Activated naive CD4-positive, alpha-beta T cell treated with anti-CD3 and anti-CD28 coated beads, Interleukin-2, amount 50 U/mL, for 72 hours (primary cell): ENCODE measurements at regions not wholly inside any gene's neighbourhood (a gene's known extent, or its start where the extent isn't known, plus 50 kb on each side); places are given as distances from the start of the nearest gene placed in this dataset.

Source experiments
- ATAC-seq, 2 donors: fragments of 150-1000 bp; cut with Tn5 transposase; 2 replicates each; pipeline ENCODE4 v1.10.0; 2021; ENCODE audit warnings: mild to moderate bottlenecking in 2 of 2, moderate library complexity in 2 of 2
- DNase-seq, 2 donors: peaks; one replicate each; pipeline ENCODE4 v3.0.0; 2021 to 2022; ENCODE audit warnings: low spot score in 2 of 2
- H3K27ac Mint-ChIP-seq, 2 donors: one replicate each; pipeline ENCODE4 v1.8.0; 2022; ENCODE audit warnings: mild to moderate bottlenecking in 2 of 2, mixed read lengths in 2 of 2
- H3K36me3 Mint-ChIP-seq, 2 donors: one replicate each; pipeline ENCODE4 v1.8.0; 2022; ENCODE audit warnings: mixed read lengths in 2 of 2
- H3K9me3 Mint-ChIP-seq, 2 donors: one replicate each; pipeline ENCODE4 v1.8.0; 2022; ENCODE audit warnings: mixed read lengths in 2 of 2

- Mint-ChIP-seq H3K27ac (no peak overlapping the region), H3K9me3 (peaks cover 0 to 3% of the 10 kb centered on the region in 2 donors), H3K36me3 (no peaks in the 10 kb centered on the region)
- DNase-seq (no peak), ATAC-seq (no peak)
These were observed 666.4 kb upstream of the NR3C2 start for GRCh38 chr4:149108626-149109025.

- Mint-ChIP-seq H3K27ac (no peak overlapping the region), H3K9me3 (peaks cover 12 to 16% of the 10 kb centered on the region in 2 donors), H3K36me3 (no peaks in the 10 kb centered on the region)
- ATAC-seq = no peak
- no peak for DNase-seq
These were observed 660.6 kb upstream of the NR3C2 start for GRCh38 chr4:149102765-149103164.

DNA sequence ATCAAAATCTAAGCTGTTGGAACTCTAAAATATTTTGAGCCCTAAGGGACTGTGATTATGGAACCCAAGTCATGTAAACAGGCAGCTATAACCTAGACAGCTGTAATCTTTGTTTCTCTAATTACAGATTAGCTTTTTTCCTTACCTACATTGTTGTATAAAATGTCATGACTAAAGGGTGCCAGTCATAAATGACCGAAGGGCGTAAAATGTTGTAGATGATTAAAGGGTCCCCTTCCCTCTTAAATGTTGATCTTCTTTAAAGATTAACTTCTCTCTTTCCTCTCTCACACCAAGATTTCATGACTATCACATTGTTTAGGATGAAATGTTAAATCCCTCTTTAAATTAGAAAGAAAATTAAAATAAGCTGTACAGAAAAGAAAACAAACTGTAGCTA, 659.4 kb upstream of the NR3C2 start:
- no peak overlapping the region for H3K27ac Mint-ChIP-seq
- DNase-seq (no peak), ATAC-seq (no peak)
- no peaks in the 10 kb centered on the region for H3K36me3 Mint-ChIP-seq
- H3K9me3 Mint-ChIP-seq = peaks cover 12 to 16% of the 10 kb centered on the region in 2 donors

- peaks cover 23 to 26% of the 10 kb centered on the region in 2 donors for H3K9me3 Mint-ChIP-seq
- DNase-seq (no peak), ATAC-seq (no peak)
- H3K36me3 Mint-ChIP-seq = peaks cover 0 to 8% of the 10 kb centered on the region in 2 donors
- H3K27ac Mint-ChIP-seq = no peak overlapping the region
These were observed 653.6 kb upstream of the NR3C2 start for GRCh38 chr4:149095811-149096210.

DNA sequence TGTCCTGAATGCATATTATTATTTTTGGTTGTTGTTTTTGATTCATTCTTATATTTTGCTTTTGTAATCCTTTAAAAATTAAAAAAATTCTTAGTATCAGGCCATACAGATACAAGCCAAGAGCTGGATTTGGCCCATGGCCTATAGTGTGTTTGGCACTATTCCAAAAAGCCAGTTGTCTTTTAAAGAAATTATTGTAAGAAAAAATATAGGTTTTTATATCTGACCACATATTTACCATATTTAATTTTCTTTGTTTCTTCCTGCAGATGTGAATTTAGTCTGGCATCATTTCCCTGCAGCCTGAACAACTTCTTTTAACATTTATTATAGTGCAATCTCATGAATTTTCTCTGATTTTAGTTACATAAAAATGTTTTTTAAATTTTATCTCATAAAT, 652.8 kb upstream of the NR3C2 start:
- no peak for ATAC-seq
- H3K27ac Mint-ChIP-seq = no peak overlapping the region
- H3K36me3 Mint-ChIP-seq = peaks cover 0 to 8% of the 10 kb centered on the region in 2 donors
- peaks cover 26% of the 10 kb centered on the region in 2 donors for H3K9me3 Mint-ChIP-seq
- DNase-seq = no peak

DNA sequence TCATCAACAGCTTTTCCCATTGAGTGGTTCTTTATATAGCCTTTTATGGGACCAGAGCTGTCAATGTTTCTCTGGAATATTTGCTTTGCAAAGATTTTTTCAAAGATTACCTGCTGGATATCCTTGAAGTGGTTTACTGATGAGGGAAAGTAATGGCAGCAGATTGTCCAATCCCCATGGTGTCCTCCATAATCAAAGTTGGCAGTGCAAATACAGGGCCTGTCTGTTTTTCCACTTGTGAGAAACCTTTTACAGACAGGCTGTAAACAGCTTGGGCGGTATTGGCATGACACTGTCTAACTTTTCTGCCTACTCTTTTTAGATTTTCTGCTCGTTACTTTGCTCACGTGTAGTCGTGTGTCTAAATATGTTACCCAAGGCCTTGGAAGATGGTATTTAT, 641.9 kb upstream of the NR3C2 start:
- ATAC-seq (no peak), DNase-seq (no peak)
- Mint-ChIP-seq H3K27ac (no peak overlapping the region), H3K36me3 (peaks cover 0 to 8% of the 10 kb centered on the region in 2 donors), H3K9me3 (peaks cover 0 to 12% of the 10 kb centered on the region in 2 donors)

DNA sequence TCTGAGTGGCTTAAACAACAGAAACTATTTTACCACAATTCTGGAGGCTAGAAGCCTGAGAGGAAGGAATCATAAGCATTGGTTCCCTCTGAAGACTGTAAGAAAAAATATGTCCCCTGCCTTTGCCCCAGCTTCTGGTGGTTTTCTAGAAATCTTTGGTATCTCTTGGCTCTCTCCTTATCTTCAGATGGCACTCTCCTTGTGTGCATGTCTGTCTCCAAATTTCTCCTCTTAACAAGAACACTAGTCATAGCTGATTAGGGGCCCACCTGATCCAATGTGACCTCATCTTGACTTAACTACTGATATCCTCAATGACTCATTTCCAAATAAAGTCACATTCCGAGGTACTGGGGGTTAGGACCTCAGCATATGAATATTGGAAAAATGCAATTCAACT, 635.0 kb upstream of the NR3C2 start:
- H3K9me3 Mint-ChIP-seq = peaks cover 12% of the 10 kb centered on the region in 2 donors

DNA sequence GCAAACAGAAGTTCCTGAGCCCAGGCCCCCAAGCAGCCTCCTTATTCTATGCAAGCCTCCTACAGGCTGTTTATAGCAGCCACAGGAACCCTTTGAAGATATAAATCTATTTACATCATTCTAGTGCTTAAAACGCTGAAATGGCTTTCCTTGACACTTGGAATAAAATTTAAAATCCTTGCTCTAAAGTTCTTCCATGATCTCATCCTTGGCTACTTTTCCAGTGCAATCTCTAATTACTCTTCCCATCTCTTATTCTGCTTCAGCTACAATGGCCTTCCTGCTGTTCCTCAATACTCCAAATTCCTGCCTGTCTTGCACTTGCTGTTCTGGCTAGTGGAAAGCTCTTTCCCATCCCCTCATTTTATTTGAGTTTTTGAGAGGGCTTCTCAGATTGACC, 634.2 kb upstream of the NR3C2 start:
- Mint-ChIP-seq H3K36me3 (peaks cover 0 to 10% of the 10 kb centered on the region in 2 donors), H3K27ac (no peak overlapping the region), H3K9me3 (peaks cover 12% of the 10 kb centered on the region in 2 donors)
- ATAC-seq = no peak
- no peak for DNase-seq

More for the DNA sequence above, 635.0 kb upstream of the NR3C2 start:
- ATAC-seq (no peak), DNase-seq (no peak)
- H3K36me3 Mint-ChIP-seq = peaks cover 0 to 10% of the 10 kb centered on the region in 2 donors
- no peak overlapping the region for H3K27ac Mint-ChIP-seq

- Mint-ChIP-seq H3K36me3 (no peaks in the 10 kb centered on the region), H3K9me3 (peaks cover 12 to 16% of the 10 kb centered on the region in 2 donors), H3K27ac (no peak overlapping the region)
- no peak for ATAC-seq
- no peak for DNase-seq
These were observed 630.2 kb upstream of the NR3C2 start for GRCh38 chr4:149072384-149072783.

GRCh38 chr4:149065753-149066152, 623.5 kb upstream of the NR3C2 start:
- DNase-seq (no peak), ATAC-seq (no peak)
- Mint-ChIP-seq H3K9me3 (peaks cover 8 to 22% of the 10 kb centered on the region in 2 donors), H3K27ac (no peak overlapping the region), H3K36me3 (peaks cover 0 to 13% of the 10 kb centered on the region in 2 donors)

DNA sequence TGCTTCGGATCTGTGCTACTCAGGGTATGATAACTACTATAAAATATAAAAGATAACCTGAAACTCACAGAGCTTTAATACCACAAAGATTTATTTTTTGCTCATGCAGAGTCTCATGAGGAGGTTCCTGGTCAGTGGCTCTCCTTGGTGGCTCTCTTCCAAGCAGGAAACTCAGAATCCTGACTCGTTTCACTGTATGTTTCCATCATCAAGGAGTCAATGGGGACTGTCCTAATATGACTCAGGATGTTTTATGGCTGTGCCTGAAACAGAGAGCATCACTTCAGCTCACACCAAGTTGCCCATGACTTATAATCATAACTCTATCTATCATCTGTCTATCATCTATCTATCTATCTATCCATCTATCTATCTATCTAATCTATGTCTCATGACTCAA, 620.8 kb upstream of the NR3C2 start:
- Mint-ChIP-seq H3K27ac (no peak overlapping the region), H3K36me3 (peaks cover 0 to 13% of the 10 kb centered on the region in 2 donors)
- no peak for ATAC-seq

GRCh38 chr4:149057594-149057993, 615.4 kb upstream of the NR3C2 start:
- DNase-seq = no peak
- Mint-ChIP-seq H3K36me3 (no peaks in the 10 kb centered on the region), H3K9me3 (no peaks in the 10 kb centered on the region), H3K27ac (no peak overlapping the region)
- no peak for ATAC-seq

More for the DNA sequence above, 620.8 kb upstream of the NR3C2 start:
- H3K9me3 Mint-ChIP-seq = peaks cover 8 to 19% of the 10 kb centered on the region in 2 donors
- no peak for DNase-seq

- Mint-ChIP-seq H3K27ac (no peak overlapping the region), H3K9me3 (no peaks in the 10 kb centered on the region), H3K36me3 (no peaks in the 10 kb centered on the region)
- DNase-seq (no peak), ATAC-seq (no peak)
These were observed 614.4 kb upstream of the NR3C2 start for GRCh38 chr4:149056615-149057014.

- Mint-ChIP-seq H3K9me3 (no peaks in the 10 kb centered on the region), H3K36me3 (no peaks in the 10 kb centered on the region), H3K27ac (no peak overlapping the region)
- DNase-seq (no peak), ATAC-seq (no peak)
These were observed 613.4 kb upstream of the NR3C2 start for GRCh38 chr4:149055624-149056023.

- no peak overlapping the region for H3K27ac Mint-ChIP-seq
- no peak for ATAC-seq
These were observed 608.6 kb upstream of the NR3C2 start for GRCh38 chr4:149050840-149051239.

GRCh38 chr4:149048451-149049143, 606.4 kb upstream of the NR3C2 start:
- ATAC-seq = no peak
- H3K36me3 Mint-ChIP-seq = no peaks in the 10 kb centered on the region
- H3K27ac Mint-ChIP-seq = no peak overlapping the region
- no peak for DNase-seq
- H3K9me3 Mint-ChIP-seq = peaks cover 0 to 12% of the 10 kb centered on the region in 2 donors

More at GRCh38 chr4:149050840-149051239, 608.6 kb upstream of the NR3C2 start:
- Mint-ChIP-seq H3K9me3 (peaks cover 0 to 4% of the 10 kb centered on the region in 2 donors), H3K36me3 (no peaks in the 10 kb centered on the region)
- no peak for DNase-seq

- Mint-ChIP-seq H3K9me3 (peaks cover 0 to 12% of the 10 kb centered on the region in 2 donors), H3K36me3 (no peaks in the 10 kb centered on the region), H3K27ac (no peak overlapping the region)
- DNase-seq = no peak
- no peak for ATAC-seq
These were observed 605.2 kb upstream of the NR3C2 start for GRCh38 chr4:149047368-149047767.

- peaks cover 0 to 14% of the 10 kb centered on the region in 2 donors for H3K9me3 Mint-ChIP-seq
- no peak overlapping the region for H3K27ac Mint-ChIP-seq
- DNase-seq (no peak), ATAC-seq (no peak)
- no peaks in the 10 kb centered on the region for H3K36me3 Mint-ChIP-seq
These were observed 603.5 kb upstream of the NR3C2 start for GRCh38 chr4:149045731-149046130.
